ENCODE measurements at regions not wholly inside any gene's neighbourhood (a gene's known extent, or its start where the extent isn't known, plus 50 kb on each side); places are given as distances from the start of the nearest gene placed in this dataset.
A peak's percentile ranks its signal among the peaks of the same experiment; 100 is the strongest.

DNA sequence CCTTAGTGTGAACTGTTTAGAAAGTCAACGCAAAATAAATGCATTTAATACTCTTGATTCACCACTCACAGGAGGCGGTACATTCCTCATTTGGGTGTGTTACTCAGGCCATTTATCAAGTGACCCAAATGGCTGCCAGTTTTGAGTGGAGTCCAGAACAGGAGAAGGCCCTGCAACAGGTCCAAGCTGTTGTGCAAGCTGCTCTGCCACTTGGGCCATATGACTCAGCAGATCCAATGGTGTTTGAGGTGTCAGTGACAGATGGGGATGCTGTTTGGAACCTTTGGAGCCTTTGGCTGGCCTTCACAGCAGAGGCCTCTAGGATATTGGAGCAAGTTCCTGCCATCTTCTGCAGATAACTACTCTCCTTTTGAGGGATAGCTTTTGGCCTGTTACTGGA lies 609.2 kb downstream of the KCNT2 start:
- DNase-seq: no peak

DNA sequence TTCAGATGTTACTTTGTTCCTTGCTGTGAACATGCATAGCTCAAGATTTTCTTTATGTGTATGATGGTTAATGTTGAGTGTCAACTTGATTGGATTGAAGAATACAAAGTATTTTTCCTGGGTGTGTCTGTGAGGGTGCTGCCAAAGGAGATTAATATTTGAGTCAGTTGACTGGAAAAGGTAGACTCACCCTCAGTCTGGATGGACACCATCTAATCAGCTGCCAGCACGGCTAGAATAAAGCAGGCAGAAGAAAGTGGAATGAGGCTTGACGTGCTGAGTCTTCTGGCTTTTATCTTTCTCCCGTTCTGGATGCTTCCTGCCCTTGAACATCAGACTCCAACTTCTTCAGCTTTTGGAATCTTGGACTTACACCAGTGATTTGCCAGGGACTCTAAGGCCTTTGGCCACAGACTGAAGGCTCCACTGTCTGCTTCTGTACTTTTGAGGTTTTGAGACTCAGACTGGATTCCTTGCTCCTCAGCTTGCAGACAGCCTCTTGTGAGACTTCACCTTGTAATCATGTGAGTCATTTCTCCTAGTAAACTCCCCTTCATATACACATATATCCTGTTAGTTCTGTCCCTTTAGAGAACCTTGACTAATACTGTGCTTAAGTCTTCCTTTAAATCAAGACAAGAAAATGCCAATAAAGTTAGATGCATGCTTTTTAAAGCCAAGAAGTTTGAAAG lies 626.6 kb downstream of the KCNT2 start:
- DNase-seq: peak; percentile 63

DNA sequence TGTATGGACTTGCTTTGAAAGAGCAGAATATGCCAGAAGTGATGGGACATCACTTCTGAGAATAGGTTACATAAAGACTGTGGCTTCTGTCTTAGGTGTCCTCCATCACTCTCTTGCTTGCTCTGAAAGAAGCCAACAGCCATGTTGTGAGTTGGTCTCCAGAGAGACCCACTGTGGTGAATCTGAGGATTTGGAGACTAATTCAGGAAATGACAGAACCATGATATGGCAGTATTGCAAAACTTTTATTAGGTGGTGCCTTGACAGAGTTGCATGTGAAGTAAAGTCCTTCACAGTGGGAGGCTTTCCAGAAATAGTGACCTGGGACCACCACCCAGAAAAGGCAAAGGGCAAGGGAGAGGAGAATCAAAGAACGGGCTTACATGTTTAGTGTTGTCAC lies 628.6 kb downstream of the KCNT2 start:
- peak; percentile 3 for DNase-seq

DNA sequence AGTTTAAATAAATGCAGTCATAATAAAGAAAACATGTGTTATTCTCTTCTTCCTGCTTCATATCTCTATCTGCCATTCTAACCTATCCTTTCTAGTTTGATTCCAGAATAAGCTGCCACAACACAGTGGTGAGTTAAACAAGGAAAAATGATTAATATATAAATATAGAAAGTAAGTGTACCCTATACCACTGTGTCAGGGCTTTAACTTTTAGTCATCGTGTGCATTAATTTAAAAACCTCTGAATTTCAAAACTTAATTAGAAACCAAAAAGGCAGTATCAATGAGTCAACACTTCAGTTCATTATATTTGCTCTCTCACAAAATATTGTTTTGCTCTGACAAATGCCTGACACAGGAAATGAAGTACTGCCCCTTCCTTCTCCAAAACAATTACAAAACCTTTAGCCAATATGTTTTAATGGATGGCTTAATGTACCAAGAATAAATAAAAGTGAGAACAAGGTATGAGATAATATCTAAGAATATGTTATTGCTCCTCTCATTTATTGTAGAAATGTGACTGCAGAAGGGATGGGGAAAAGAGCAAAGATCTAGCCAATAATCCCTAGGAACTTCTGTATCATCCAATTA lies 634.8 kb downstream of the KCNT2 start:
- no peak for DNase-seq

DNA sequence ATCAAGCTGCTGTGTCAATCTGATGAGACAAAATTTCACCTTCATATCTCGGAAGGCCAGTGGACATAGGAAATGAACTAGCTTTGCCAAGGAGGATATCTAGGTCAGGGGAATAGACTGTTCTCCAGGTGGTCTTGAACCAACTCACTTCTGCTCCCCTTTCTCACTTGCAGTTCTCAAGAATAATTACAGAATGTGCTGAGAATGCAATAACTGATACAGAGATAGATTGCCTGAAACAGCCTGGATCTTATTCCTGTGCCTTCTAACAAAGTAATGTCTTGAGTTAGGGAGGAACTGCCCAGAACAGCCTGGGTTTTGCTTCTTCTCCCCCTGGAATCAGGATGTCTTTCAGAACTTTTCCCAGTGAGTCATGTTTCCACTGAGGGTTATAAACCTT lies 636.7 kb downstream of the KCNT2 start:
- DNase-seq: no peak

DNA sequence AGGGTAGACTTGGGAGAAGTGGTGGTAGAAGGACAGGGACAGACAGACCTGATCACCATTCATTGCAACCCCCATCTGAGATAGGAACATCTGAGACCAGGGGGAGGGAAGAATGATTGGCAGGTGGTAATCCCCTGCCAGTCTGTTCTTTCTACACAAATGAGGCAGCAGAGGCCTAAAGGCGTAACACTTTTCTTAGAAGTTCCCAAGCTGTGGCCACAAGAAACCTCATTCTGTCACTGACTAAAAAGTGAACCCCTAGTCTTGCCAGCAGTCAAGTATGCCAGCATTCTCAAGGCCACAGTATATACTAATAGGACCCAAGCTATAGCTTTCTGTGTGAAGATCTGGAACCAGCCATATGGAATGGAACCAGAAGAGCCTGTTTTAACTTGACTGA lies 638.0 kb downstream of the KCNT2 start:
- no peak for DNase-seq

DNA sequence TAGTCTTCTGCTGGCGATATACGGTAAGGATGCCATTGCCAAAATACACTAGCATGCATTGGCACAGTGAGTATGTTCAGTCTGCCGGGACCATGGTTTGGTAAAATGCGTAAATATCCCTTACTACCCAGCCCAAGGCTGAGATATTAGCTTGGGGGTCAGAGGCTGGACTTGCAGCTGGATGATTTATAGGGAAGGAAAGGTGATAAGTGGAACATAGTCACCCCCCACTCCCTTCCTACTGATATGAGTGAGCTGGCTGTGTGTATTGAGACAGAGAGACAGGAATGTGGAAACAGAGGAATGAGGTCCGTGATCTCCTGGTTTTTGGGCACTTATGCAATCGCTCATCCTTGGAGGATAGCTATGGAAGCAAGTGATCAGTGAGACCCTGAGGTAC lies 642.8 kb downstream of the KCNT2 start:
- no peak for DNase-seq

DNA sequence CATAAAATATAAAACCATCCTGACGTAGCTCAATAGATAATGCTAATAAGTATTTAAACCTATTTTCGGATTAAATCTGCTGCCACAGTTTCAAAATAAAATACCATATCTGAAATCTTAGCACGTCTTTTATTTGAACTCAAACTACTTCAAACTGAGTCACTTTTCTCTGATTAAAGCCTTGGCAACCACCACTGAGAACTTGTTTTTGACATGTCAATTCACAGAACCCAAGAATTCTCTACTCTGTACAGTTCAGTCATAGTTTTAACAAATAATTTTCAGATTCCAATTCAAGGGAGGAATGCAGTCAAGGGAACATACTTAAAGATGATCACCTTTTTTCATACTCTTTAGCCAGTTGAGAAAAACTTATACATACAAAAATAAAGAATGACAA lies 643.2 kb downstream of the KCNT2 start:
- DNase-seq: no peak

DNA sequence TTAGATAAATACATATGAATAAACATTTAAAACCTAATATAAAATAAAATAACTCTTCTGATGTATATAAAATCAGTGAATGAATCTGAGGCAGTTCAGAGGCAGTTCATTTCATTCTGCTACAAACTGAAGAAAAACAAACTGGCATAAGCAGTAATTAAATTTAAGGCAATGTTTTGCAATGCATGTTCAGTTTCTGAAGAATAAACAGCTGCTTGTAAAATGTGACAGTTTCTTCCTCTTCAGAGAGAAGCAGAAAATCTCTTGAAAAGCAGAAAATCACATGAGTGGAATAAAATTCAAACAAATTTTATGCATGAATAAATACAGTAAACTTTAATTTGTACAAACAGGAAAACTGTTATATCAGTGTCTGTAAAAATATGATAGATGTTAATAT lies 643.7 kb downstream of the KCNT2 start:
- DNase-seq: no peak

DNA sequence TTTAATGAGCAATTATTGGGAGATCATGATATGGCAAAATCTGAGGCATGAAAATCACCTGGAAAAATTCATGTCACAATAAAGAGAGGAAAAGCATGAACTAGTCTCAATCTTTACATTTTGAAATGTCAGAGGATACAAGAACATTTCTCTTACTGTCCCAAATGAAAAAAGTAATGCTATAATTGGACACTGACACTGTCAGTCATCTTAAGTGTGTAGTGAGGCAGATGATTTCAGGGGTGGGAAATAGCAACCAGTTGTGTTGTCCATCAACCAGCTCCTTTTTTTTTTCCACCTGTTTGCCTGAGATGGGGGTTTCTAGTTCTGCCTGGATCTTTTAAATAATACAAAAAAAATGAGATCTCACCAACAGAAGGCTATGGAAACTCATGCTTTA lies 646.2 kb downstream of the KCNT2 start:
- DNase-seq: no peak

DNA sequence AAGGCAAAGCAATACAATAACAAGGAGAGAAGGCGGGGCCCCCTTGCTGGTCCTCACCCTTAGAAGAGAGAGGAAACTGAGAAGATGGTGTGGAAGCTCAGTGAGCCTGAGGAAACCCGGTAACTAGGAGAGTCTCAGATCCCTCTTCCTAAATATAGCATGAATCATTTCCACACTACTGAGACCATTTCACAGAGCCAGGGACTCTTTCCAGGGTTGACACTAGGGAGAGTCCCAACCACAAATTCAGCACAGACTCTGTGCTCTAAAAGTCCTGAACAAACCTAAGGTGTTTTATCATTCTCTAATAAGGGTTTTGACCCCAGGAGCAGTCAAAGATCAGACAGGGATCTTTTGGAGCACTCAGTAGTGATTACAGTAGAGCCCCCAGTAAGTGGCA lies 647.7 kb downstream of the KCNT2 start:
- no peak for DNase-seq

DNA sequence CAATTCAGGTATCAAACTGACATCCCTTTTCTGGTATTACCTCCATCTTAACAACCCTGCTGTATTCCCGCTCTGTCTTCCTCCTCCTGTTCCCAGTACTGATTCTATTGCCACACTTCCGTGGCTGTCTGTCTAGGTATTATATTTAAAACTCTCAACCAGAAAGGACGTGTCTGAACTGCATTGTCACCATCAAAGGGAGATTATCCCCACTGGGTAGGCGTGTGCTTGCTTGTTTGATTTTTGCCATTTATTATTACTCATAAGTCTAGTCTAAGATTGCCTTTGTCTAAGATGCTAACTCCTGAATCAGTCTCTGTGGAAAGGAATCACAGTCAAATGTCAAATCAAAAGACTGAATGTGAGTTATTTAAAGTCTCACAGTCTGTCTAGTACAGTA lies 650.1 kb downstream of the KCNT2 start:
- DNase-seq: no peak

DNA sequence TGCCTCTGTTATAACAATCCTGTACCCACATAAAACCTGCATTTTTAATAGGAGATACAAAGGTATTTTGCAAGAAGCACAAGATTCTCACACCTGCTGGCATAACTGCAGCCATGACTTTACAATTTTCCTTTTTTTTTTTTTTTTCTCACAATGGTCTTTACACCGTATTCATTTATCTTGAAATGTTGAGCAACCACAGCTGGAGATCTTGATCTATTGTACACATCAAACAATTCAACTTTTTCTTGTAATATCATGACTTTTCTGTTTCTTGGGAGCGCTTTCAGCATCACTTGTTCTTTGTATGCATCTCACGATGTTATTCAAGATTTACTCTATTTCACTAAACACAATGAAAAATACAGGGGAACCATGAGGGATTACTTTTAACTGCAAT lies 651.4 kb downstream of the KCNT2 start:
- no peak for DNase-seq

DNA sequence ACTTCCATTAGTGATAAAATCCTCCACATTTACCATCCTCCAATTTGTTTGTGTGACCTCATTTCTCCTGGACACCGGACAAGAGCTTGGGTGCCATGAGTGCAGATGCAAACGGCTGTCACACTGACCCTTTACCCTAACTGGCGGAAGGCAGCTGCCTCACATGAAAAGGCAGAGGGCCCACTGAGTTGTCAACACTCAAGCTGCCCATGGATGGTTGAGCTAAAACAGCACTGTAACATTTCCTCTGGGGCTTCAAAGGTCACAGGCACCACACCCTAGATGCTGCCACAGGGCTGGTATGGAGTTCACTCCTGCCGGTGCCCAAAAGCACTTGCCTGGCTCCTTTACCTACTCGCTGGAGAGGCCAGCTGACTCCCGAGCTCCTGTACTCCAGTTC lies 653.4 kb downstream of the KCNT2 start:
- DNase-seq: no peak

DNA sequence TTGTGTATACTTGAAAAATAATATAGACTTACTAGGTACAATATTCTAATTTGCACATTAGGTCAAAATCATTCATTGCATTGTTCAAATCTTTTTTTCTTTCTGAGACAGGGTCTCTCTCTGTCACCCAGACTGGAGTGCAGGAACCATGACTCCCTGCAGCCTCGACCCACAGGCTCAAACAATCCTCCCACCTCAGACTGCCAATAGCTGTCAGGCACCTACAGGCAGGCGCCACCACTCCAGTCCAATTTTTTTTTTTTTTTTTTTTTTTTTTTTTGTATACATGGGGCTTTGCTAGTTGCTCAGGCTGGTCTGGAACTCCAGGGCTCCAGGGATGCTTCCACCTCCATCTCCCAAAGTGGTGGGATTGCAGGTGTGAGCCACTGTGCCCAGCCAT lies 656.9 kb downstream of the KCNT2 start:
- DNase-seq: no peak

DNA sequence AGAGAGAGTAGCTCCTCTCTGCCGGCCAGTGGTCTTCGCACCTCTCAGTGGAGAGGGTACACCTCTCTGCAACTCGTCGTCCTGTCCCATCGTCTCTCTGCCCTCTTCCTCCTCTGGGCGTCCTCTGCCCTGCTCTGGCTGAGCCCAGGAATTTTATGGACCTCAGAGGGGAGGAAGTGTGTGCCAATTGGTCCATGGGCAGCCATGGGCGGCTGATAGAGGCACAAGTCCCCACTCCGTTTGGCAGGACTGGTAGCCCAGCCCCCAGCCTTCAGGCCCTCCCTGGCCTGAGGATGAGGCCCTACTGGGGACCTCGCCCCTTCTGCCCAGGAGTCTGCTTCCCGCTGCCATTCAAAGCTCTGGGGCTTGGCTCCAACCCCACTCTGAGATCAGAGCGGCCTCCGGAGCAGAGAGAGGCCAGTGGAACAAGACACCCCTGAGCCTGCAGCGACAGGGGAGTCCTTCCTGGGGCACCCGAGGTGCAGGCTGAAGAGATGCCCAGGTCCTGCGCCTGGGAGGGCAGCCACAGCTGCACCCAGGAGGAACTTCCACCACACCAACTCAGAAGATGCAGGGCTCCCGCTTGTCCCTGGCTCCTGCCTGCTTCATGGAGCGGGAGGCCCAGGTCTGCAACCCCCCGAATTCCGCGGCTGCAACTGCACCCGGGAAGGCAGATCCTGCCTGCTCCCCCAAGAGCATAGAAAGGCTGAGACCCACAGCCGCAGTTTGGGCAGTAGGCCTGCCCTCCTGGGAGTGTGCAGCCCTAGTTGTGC lies 659.9 kb downstream of the KCNT2 start:
- DNase-seq: no peak

DNA sequence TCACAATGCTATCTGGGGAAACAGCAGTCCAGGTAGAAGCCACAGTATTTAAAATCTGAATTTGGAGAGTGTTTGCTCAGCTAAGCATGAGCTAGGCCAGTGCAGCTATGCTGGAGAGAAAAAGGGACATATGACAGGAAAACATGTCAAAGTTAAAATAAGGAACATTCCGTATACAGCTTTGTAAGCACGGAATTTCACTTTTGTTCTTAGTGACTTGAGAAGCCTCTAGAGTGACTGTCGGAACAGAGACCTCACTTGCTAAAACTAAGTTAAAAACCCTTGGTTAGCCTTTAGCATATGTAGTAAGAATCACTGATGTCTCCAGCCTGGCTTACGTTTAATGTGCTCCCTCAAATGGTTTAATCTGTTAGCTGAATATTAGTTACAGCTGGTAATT lies 661.7 kb downstream of the KCNT2 start:
- DNase-seq: no peak

DNA sequence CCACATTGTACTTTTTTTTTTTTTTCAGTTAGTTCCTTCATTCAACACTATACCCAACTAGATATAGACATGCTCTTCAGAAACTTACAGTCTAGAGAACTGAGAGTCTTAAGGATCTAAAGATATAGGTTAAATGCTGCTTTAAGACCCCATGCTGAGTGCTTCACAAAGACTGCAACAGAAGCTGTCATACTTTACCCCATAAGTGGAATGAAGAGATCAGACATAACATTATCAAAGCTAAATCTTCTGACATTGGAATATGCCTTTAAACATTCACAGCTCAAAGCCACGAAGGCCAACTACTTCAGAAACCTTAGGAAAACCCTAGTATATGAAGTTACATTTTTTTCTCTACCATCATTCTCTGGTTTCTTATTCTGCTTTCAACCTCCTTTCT lies 666.4 kb downstream of the KCNT2 start:
- DNase-seq: no peak

DNA sequence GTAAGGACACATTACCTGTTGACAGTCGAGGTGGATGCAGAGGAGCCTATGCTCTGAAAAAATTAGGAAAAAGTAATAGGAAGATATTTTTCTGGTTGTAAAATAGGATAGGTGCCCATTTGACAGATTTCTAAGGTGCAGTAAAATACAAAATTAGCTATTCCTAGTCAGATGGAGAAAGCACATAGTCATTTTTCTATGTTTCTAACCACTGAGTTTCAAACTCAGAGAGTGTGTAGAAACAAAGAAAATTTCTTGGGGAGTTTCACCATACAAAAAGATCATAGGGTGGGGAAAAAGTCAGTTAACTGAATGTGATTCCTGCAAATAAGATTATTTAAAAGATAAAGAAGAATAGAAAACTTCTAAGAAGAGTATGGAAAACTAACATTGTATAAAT lies 666.9 kb downstream of the KCNT2 start:
- DNase-seq: no peak

DNA sequence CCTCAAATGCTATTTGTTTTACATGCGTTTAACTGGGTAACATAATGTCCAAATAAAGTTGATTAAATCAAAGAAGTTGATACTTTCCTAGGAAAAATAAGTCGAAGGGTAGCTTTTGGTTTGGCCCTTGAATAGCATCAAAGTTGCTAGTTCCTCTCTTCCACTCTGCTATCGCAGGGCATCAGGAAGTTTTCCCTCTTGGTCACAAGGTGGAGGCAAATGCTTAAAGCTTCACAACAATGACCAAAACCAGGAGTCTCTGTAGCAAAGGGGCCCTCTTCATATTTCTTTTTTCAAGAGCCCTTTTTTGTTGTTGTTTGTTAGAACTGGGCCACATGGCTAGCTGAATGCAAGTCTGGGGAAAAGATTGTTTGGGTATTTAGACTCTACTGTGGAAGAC lies 668.4 kb downstream of the KCNT2 start:
- peak; percentile 19 for DNase-seq

DNA sequence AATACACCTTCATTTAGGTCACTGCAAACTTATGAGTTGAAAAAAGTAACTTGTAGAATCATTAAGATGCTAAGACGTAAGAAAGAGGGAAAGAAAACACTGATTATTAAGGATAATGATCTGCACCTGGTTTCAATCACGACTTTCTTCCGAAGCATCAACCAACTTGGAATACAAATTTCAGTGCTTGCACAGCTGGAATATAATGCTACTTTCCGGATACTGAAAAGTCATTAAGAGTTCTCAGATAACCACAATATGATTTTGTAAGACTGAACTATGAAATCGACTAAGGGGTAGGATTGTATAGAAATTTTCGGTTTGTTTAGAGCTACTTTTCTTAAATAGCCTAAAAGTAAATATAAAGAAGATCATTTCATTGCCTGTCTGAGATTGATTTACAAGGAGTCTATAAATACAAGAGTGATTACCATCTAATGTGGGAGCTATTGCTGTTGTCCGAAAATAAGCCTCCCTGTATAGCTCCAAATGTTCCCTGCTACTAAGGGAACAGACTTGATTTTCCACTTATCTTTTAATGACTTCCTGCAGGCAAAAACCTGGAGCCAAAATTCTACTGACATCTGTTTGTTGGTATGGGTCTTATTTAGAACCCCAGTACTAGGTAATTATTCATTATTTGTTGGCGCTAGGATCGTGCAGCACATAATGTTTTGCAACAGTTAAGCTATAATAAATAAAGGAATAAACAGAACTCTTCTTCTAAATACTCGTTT lies 673.3 kb downstream of the KCNT2 start:
- DNase-seq: peak; percentile 2

DNA sequence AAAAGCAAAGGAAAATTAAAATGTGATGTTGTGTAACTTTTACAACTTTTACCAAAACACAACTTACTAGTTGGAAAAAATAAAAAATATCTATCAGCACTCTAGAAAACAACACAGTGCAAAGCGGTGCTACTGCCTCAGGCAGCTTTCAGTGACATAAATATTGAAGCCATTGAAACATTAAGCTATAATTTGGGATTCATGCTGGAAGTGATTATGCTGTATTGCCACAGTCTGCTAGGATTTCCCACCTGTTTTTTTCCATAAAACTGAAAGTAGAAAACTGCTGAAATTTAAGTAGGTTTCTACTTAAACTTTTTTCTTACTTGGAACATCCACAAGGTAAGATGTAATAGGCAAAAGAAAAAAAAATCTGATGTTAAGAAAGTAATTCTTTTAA lies 674.4 kb downstream of the KCNT2 start:
- no peak for DNase-seq

DNA sequence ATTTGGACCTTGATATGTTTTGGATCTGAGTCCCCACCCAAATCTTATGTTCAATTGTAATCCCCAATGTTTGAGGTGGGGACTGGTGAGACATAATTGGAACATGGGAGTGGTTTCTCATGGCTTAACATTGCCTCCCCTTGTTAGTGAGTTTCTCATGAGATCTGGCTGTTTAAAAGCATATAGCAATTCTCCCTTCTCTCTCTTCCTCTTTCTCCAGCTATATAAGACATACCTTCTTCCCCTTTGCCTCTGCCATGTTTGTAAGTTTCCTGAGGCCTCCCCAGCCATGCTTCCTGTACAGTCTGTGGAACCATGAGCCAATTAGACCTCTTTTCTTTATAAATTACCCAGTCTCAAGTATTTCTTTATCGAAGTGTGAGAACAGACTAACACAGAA lies 692.4 kb downstream of the KCNT2 start:
- DNase-seq: no peak

DNA sequence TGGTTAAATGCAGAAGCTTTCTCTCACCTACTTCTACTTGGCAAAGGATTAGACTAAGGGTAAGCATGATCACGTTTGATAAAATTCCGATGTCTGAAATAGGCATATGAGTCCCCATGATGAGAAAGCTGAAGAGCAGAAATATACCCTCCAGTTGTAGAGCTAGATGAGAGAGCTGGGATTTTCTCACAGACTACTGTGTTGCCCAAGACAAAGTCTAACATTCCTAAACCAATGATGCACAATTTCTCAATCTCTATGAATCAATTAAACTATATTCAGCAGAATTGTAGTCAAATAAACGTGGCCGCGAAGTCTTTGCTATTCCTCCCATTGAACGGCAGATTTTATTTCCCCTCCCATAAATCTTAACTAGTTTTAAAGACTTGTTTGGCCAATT lies 699.2 kb downstream of the KCNT2 start:
- DNase-seq: no peak

Measured in fibroblast of upper back skin (primary cell).